GM12878 (cell line): ENCODE measurements at regions not wholly inside any gene's neighbourhood (a gene's known extent, or its start where the extent isn't known, plus 50 kb on each side); places are given as distances from the start of the nearest gene placed in this dataset.

Experiments used
- ATAC-seq: fragments of 200-7000 bp; cut with Tn5 transposase; 3 replicates; pipeline ENCODE4 v1.9.1; 2020; ENCODE audit warnings: mild to moderate bottlenecking, moderate library complexity
- BruUV-seq: library from RNA; stranded (reverse); fragments of 400-500 nt; replicated peaks from 2 replicates; lab custom pipeline; 2021; lab: Mats Ljungman, UMichigan
- CTCF ChIA-PET: fragments of 300-600 bp; sonication (Branson Sonifier 250); formaldehyde crosslinking; extraction: SDS; loops from one replicate; lab custom pipeline; 2021; ENCODE audit warnings: inconsistent platforms; lab: Yijun Ruan, JAX
- POLR2A ChIA-PET: fragments of 350-600 bp; formaldehyde crosslinking; extraction: SDS; loops from one replicate; lab custom pipeline; 2021; ENCODE audit warnings: inconsistent platforms; lab: Charles Lee
- RAD21 ChIA-PET: fragments of 300-600 bp; sonication (Branson Sonifier 250); formaldehyde crosslinking; loops from one replicate; lab custom pipeline; 2023; ENCODE audit warnings: antibody characterized with exemption; ENCODE audit not compliant: unreplicated experiment; lab: Charles Lee
- SMC1A ChIA-PET: fragments of 300-600 bp; sonication (Branson Sonifier 250); formaldehyde crosslinking; loops from one replicate; lab custom pipeline; 2023; ENCODE audit not compliant: unreplicated experiment, uncharacterized antibody; lab: Charles Lee
- DNase-seq: peaks from one replicate; pipeline ENCODE4 v3.0.0-alpha.2; 2011; ENCODE audit warnings: low read depth, low spot score
- FAIRE-seq: peaks from 3 replicates; lab custom pipeline; 2011; peaks lifted over from hg19 to GRCh38; lab: Jason Lieb, UNC
- H2AFZ ChIP-seq: 2 replicates; pipeline ENCODE4 v1.6.0; 2011; ENCODE audit warnings: low read depth, low read length, control low read depth; ENCODE audit not compliant: control insufficient read depth
- H3K27ac ChIP-seq: 2 replicates; pipeline ENCODE4 v1.5.1; 2011; ENCODE audit warnings: control low read depth; ENCODE audit not compliant: control insufficient read depth, insufficient read depth
- H3K27me3 ChIP-seq, 2 experiments: replicated peaks in 1 of 2; 2 replicates each; pipeline versions ENCODE4 v1.6.0 to v1.6.1; 2011; ENCODE audit warnings: low read length in 1 of 2; ENCODE audit not compliant: control insufficient read depth in 2 of 2, insufficient read depth in 2 of 2
- H3K36me3 ChIP-seq, 2 experiments: 2 replicates each; pipeline ENCODE4 v1.5.1; 2011; ENCODE audit warnings: low read length in 1 of 2; ENCODE audit not compliant: control insufficient read depth in 2 of 2, insufficient read depth in 2 of 2
- H3K4me1 ChIP-seq: 2 replicates; pipeline ENCODE4 v1.6.1; 2011; ENCODE audit warnings: mild to moderate bottlenecking, low read length, moderate library complexity, mixed read lengths; ENCODE audit not compliant: control insufficient read depth, insufficient read depth
- H3K4me2 ChIP-seq: 2 replicates; pipeline ENCODE4 v1.6.0; 2011; ENCODE audit warnings: control low read depth; ENCODE audit not compliant: control insufficient read depth, insufficient read depth
- H3K4me3 ChIP-seq: fragments of 200-600 bp; sonication (generic); 2 replicates; pipeline ENCODE4 v1.5.1; 2016
- H3K79me2 ChIP-seq: 2 replicates; pipeline ENCODE4 v1.6.0; 2011; ENCODE audit warnings: low read length; ENCODE audit not compliant: control insufficient read depth, insufficient read depth
- H3K9ac ChIP-seq: 2 replicates; pipeline ENCODE4 v1.8.0; 2011; ENCODE audit warnings: low read length, control low read depth, mixed read lengths; ENCODE audit not compliant: control insufficient read depth, insufficient read depth
- H3K9me3 ChIP-seq: replicated peaks from 3 replicates; pipeline ENCODE4 v1.5.1; 2011; ENCODE audit warnings: mild to moderate bottlenecking, low read length; ENCODE audit not compliant: control insufficient read depth, insufficient read depth
- H4K20me1 ChIP-seq: 2 replicates; pipeline ENCODE4 v1.6.0; 2011; ENCODE audit not compliant: control insufficient read depth, insufficient read depth
- ATF3 ChIP-seq: IDR thresholded peaks from 2 replicates; pipeline ENCODE4 v1.6.1; 2011; ENCODE audit warnings: low read depth, mild to moderate bottlenecking, low read length, moderate library complexity, borderline replicate concordance; ENCODE audit errors: extremely low read depth
- BACH1 ChIP-seq: fragments of 450-650 bp; IDR thresholded peaks from 2 replicates; pipeline ENCODE4 v1.6.1; 2017; ENCODE audit warnings: mild to moderate bottlenecking, borderline replicate concordance
- E2F8 ChIP-seq: fragments of 450-650 bp; IDR thresholded peaks from 2 replicates; pipeline ENCODE4 v1.6.1; 2018; ENCODE audit warnings: mild to moderate bottlenecking, low read depth, moderate library complexity; ENCODE audit not compliant: partially characterized antibody
- EED ChIP-seq: sonication (generic); IDR thresholded peaks from 2 replicates; pipeline ENCODE4 v1.6.1; 2016; ENCODE audit warnings: antibody characterized with exemption, low read depth
- KLF5 ChIP-seq: fragments of 450-650 bp; IDR thresholded peaks from 2 replicates; pipeline ENCODE4 v1.6.1; 2014; ENCODE audit warnings: mild to moderate bottlenecking; ENCODE audit not compliant: partially characterized antibody
- MYB ChIP-seq: fragments of 150-350 bp; IDR thresholded peaks from 2 replicates; pipeline ENCODE4 v1.6.1; 2014; ENCODE audit warnings: mild to moderate bottlenecking, low read depth, low read length, borderline replicate concordance
- SIX5 ChIP-seq: IDR thresholded peaks from 2 replicates; pipeline ENCODE4 v1.6.1; 2011; ENCODE audit warnings: mild to moderate bottlenecking, low read depth, low read length, moderate library complexity; ENCODE audit not compliant: severe bottlenecking
- SKIL ChIP-seq: fragments of 450-650 bp; IDR thresholded peaks from 2 replicates; pipeline ENCODE4 v1.6.1; 2017; ENCODE audit warnings: mild to moderate bottlenecking, low read depth, inconsistent platforms; ENCODE audit not compliant: poor library complexity, severe bottlenecking
- SREBF2 ChIP-seq: IDR thresholded peaks from 2 replicates; pipeline ENCODE4 v1.6.1; 2012; ENCODE audit warnings: mild to moderate bottlenecking, low read length
- SUZ12 ChIP-seq: fragments of 200-600 bp; sonication (generic); IDR thresholded peaks from one replicate; pipeline ENCODE4 v1.6.1; 2018; ENCODE audit warnings: antibody characterized with exemption, mild to moderate bottlenecking; ENCODE audit not compliant: unreplicated experiment
- TAF1 ChIP-seq: IDR thresholded peaks from 2 replicates; pipeline ENCODE4 v1.6.1; 2011; ENCODE audit warnings: mild to moderate bottlenecking, low read depth, low read length, borderline replicate concordance
- TCF12 ChIP-seq: IDR thresholded peaks from 2 replicates; pipeline ENCODE4 v1.6.1; 2011; ENCODE audit warnings: low read depth, mild to moderate bottlenecking, low read length
- ZBTB4 ChIP-seq: fragments of 450-650 bp; formaldehyde crosslinking; IDR thresholded peaks from 2 replicates; pipeline ENCODE4 v1.4.0; 2022; ENCODE audit warnings: mild to moderate bottlenecking, moderate library complexity
- ZNF622 ChIP-seq: fragments of 450-650 bp; IDR thresholded peaks from 2 replicates; pipeline ENCODE4 v1.6.1; 2017; ENCODE audit warnings: mild to moderate bottlenecking, inconsistent platforms
- in situ Hi-C: fragments of 300-500 bp; cut with MboI; formaldehyde crosslinking; loops from 9 replicates; pipeline ENCODE4 v1.14.3; 2018; ENCODE audit warnings: mixed read lengths
- intact Hi-C: fragments of 100-400 bp; cut with micrococcal nuclease; formaldehyde crosslinking; loops from one replicate; pipeline ENCODE4 v1.14.2; 2022; ENCODE audit not compliant: unreplicated experiment

GRCh38 chr4:132955146-132955545, 193.9 kb upstream of the PCDH10 start:
- Histone ChIP-seq H3K4me3 (no peak overlapping the region), H3K4me1 (no peaks in the 10 kb centered on the region), H3K9ac (no peak overlapping the region), H3K27me3 (no peaks in the 10 kb centered on the region), H2AFZ (no peak overlapping the region), H3K36me3 (no peaks in the 10 kb centered on the region), H3K27ac (no peak overlapping the region), H3K9me3 (no peaks in the 10 kb centered on the region; the same call in 2 of the 3 replicates), H3K4me2 (no peak overlapping the region), H4K20me1 (no peaks in the 10 kb centered on the region), H3K79me2 (no peaks in the 10 kb centered on the region)
- POLR2A ChIA-PET = no interaction called here
- no peak for ATAC-seq
- in situ Hi-C loops (no loop called here), intact Hi-C loops (no loop called here)
- SMC1A ChIA-PET = no interaction called here
- TF ChIP-seq SKIL = no peak
- TF ChIP-seq E2F8 = no peak
- no peak for TF ChIP-seq TCF12
- no peak for TF ChIP-seq BACH1
- no peak for TF ChIP-seq ZBTB4
- TF ChIP-seq MYB = no peak
- no peak for TF ChIP-seq SUZ12
- no peak for TF ChIP-seq SIX5
- TF ChIP-seq TAF1 = no peak
- no peak for TF ChIP-seq KLF5
- TF ChIP-seq SREBF2 = no peak
- no peak for TF ChIP-seq ZNF622
- TF ChIP-seq EED = no peak
- TF ChIP-seq ATF3 = no peak
- FAIRE-seq = no peak
- no TSS peak for BruUV-seq
- no peak for DNase-seq
- RAD21 ChIA-PET = no interaction called here
- CTCF ChIA-PET = no interaction called here
